GM04504 (cell line): ENCODE measurements at regions not wholly inside any gene's neighbourhood (a gene's known extent, or its start where the extent isn't known, plus 50 kb on each side); places are given as distances from the start of the nearest gene placed in this dataset.
A peak's percentile ranks its signal among the peaks of the same experiment; 100 is the strongest.
"Not testable (repeated sequence)": the region's sequence is repeated elsewhere in the genome, so short reads cannot be mapped to it uniquely, and the experiment has no call there.

Experiments used
- DNase-seq: peaks from one replicate; pipeline ENCODE4 v3.0.0-alpha.2; 2012; ENCODE audit warnings: low read depth

- peak; percentile 70 for DNase-seq
Observed at GRCh38 chr17:21551081-21551881, 141.0 kb upstream of the KCNJ18 start.

- not testable (repeated sequence) for DNase-seq
Observed at GRCh38 chr17:21558921-21559320, 133.4 kb upstream of the KCNJ18 start.

- no peak for DNase-seq
Observed at GRCh38 chr17:21564262-21564661, 128.1 kb upstream of the KCNJ18 start.

GRCh38 chr17:21564757-21565156 is 127.6 kb upstream of the KCNJ18 start:
- not testable (repeated sequence) for DNase-seq

- not testable (repeated sequence) for DNase-seq
Observed at GRCh38 chr17:21570427-21570826, 121.9 kb upstream of the KCNJ18 start.

- not testable (repeated sequence) for DNase-seq
Observed at GRCh38 chr17:21572148-21572547, 120.2 kb upstream of the KCNJ18 start.

- DNase-seq, result not testable (repeated sequence)
Observed at GRCh38 chr17:21573271-21573960, 118.9 kb upstream of the KCNJ18 start.

- DNase-seq, result peak; percentile 68
Observed at GRCh38 chr17:21573961-21574610, 118.2 kb upstream of the KCNJ18 start.

GRCh38 chr17:21574611-21575255 is 117.6 kb upstream of the KCNJ18 start:
- not testable (repeated sequence) for DNase-seq

- not testable (repeated sequence) for DNase-seq
Observed at GRCh38 chr17:21578783-21579182, 113.5 kb upstream of the KCNJ18 start.

GRCh38 chr17:21592774-21593173 is 99.5 kb upstream of the KCNJ18 start:
- no peak for DNase-seq

GRCh38 chr17:21593452-21594105 is 98.7 kb upstream of the KCNJ18 start:
- DNase-seq, result not testable (repeated sequence)

- no peak for DNase-seq
Observed at GRCh38 chr17:21595086-21595485, 97.2 kb upstream of the KCNJ18 start.

GRCh38 chr17:21602176-21602575 is 90.1 kb upstream of the KCNJ18 start:
- no peak for DNase-seq

- not testable (repeated sequence) for DNase-seq
Observed at GRCh38 chr17:21603292-21603691, 89.0 kb upstream of the KCNJ18 start.

- not testable (repeated sequence) for DNase-seq
Observed at GRCh38 chr17:21611443-21611842, 80.9 kb upstream of the KCNJ18 start.

GRCh38 chr17:21612123-21613070 is 79.9 kb upstream of the KCNJ18 start:
- not testable (repeated sequence) for DNase-seq

GRCh38 chr17:21613071-21613429 is 79.3 kb upstream of the KCNJ18 start:
- DNase-seq, result no peak

- not testable (repeated sequence) for DNase-seq
Observed at GRCh38 chr17:21626987-21627386, 65.3 kb upstream of the KCNJ18 start.
